OCI-LY1 (cell line): ENCODE measurements at regions not wholly inside any gene's neighbourhood (a gene's known extent, or its start where the extent isn't known, plus 50 kb on each side); places are given as distances from the start of the nearest gene placed in this dataset.

ENCODE experiments used
- H2AFZ ChIP-seq: fragments of 200-600 bp; sonication (generic), shearing (Covaris generic); 2 replicates; pipeline ENCODE4 v1.6.0; 2014; ENCODE audit warnings: antibody characterized with exemption, mild to moderate bottlenecking, low read length
- H3F3A ChIP-seq: fragments of 200-600 bp; sonication (generic), shearing (Covaris generic); 2 replicates; pipeline ENCODE4 v1.6.0; 2014; ENCODE audit warnings: mild to moderate bottlenecking, antibody characterized with exemption, low read length, moderate library complexity; ENCODE audit not compliant: insufficient read depth
- H3K27ac ChIP-seq: fragments of 200-600 bp; sonication (generic); 2 replicates; pipeline ENCODE4 v1.5.1; 2014; ENCODE audit warnings: low read length, mixed run types, mild to moderate bottlenecking, low read depth; ENCODE audit not compliant: poor library complexity, severe bottlenecking
- H3K27me3 ChIP-seq: fragments of 200-600 bp; sonication (generic); 2 replicates; pipeline ENCODE4 v1.6.0; 2014; ENCODE audit warnings: antibody characterized with exemption, mild to moderate bottlenecking, low read length, moderate library complexity; ENCODE audit not compliant: insufficient read depth
- H3K36me3 ChIP-seq: fragments of 200-600 bp; sonication (generic); 2 replicates; pipeline ENCODE4 v1.6.1; 2014; ENCODE audit warnings: mild to moderate bottlenecking, antibody characterized with exemption, low read length, moderate library complexity, mixed read lengths; ENCODE audit not compliant: insufficient read depth
- H3K4me1 ChIP-seq: fragments of 200-600 bp; sonication (generic); 2 replicates; pipeline ENCODE4 v1.5.1; 2014; ENCODE audit warnings: mild to moderate bottlenecking, low read length, moderate library complexity; ENCODE audit not compliant: insufficient read depth, severe bottlenecking
- H3K4me2 ChIP-seq: fragments of 200-600 bp; sonication (generic), shearing (Covaris generic); 2 replicates; pipeline ENCODE4 v1.6.1; 2014; ENCODE audit warnings: low read length
- H3K4me3 ChIP-seq: fragments of 200-600 bp; sonication (generic); 2 replicates; pipeline ENCODE4 v1.5.1; 2014; ENCODE audit warnings: low read length, low read depth, mild to moderate bottlenecking, mixed read lengths; ENCODE audit not compliant: poor library complexity, severe bottlenecking
- H3K79me2 ChIP-seq: fragments of 200-600 bp; shearing (Covaris generic); 2 replicates; pipeline ENCODE4 v1.6.1; 2016; ENCODE audit warnings: mixed run types, low read length, mixed read lengths; ENCODE audit not compliant: insufficient read depth
- H3K9ac ChIP-seq: fragments of 200-600 bp; sonication (generic), shearing (Covaris generic); 2 replicates; pipeline ENCODE4 v1.6.1; 2014; ENCODE audit warnings: mild to moderate bottlenecking, low read length, mixed read lengths
- H3K9me2 ChIP-seq: fragments of 200-600 bp; sonication (generic), shearing (Covaris generic); 2 replicates; pipeline ENCODE4 v1.6.1; 2014; ENCODE audit warnings: low read depth, mild to moderate bottlenecking, low read length, mixed read lengths
- H3K9me3 ChIP-seq: fragments of 200-600 bp; shearing (Covaris generic); 2 replicates; pipeline ENCODE4 v1.6.1; 2014; ENCODE audit warnings: low read length, mixed read lengths
- H4K20me1 ChIP-seq: fragments of 200-600 bp; sonication (generic), shearing (Covaris generic); 2 replicates; pipeline ENCODE4 v1.6.0; 2016; ENCODE audit warnings: mild to moderate bottlenecking, low read length; ENCODE audit not compliant: insufficient read depth
- CTCF ChIP-seq: fragments of 200-600 bp; sonication (generic), shearing (Covaris generic); IDR thresholded peaks from 2 replicates; pipeline ENCODE4 v1.5.1; 2017; ENCODE audit warnings: mild to moderate bottlenecking, antibody characterized with exemption, low read length, moderate library complexity, mixed read lengths
- EZH2 ChIP-seq: fragments of 200-600 bp; sonication (generic), shearing (Covaris generic); IDR thresholded peaks from 2 replicates; pipeline ENCODE4 v1.8.0; 2017; ENCODE audit warnings: borderline replicate concordance, mixed run types, mild to moderate bottlenecking, antibody characterized with exemption, low read length, moderate library complexity, mixed read lengths

- TF ChIP-seq EZH2 (no peak), CTCF (no peak)
- H3K36me3 ChIP-seq: no peaks in the 10 kb centered on the region
- H3K4me2 ChIP-seq: no peak overlapping the region
- H3F3A ChIP-seq: no peaks in the 10 kb centered on the region
- no peaks in the 10 kb centered on the region for H3K9me2 ChIP-seq
- no peak overlapping the region for H3K9ac ChIP-seq
- no peaks in the 10 kb centered on the region for H3K9me3 ChIP-seq
- H3K4me3 ChIP-seq: no peak overlapping the region
- no peak overlapping the region for H3K27ac ChIP-seq
- H3K27me3 ChIP-seq: no peaks in the 10 kb centered on the region
- no peaks in the 10 kb centered on the region for H3K4me1 ChIP-seq
- no peaks in the 10 kb centered on the region for H4K20me1 ChIP-seq
- H3K79me2 ChIP-seq: no peaks in the 10 kb centered on the region
- no peak overlapping the region for H2AFZ ChIP-seq
Measured at GRCh38 chr14:97452314-97452713, 655.1 kb downstream of the VRK1 start.

- Histone ChIP-seq H3K4me1 (no peaks in the 10 kb centered on the region), H3K9ac (no peak overlapping the region), H3K9me2 (no peaks in the 10 kb centered on the region), H2AFZ (no peak overlapping the region), H3K79me2 (no peaks in the 10 kb centered on the region), H3K4me2 (no peak overlapping the region), H3F3A (no peaks in the 10 kb centered on the region), H4K20me1 (no peaks in the 10 kb centered on the region), H3K27me3 (no peaks in the 10 kb centered on the region), H3K27ac (no peak overlapping the region), H3K4me3 (no peak overlapping the region), H3K9me3 (no peaks in the 10 kb centered on the region), H3K36me3 (no peaks in the 10 kb centered on the region)
- TF ChIP-seq EZH2 (no peak), CTCF (no peak)
Measured at GRCh38 chr14:97453991-97454390, 656.8 kb downstream of the VRK1 start.

- Histone ChIP-seq H3K4me1 (no peaks in the 10 kb centered on the region), H3K9me3 (no peaks in the 10 kb centered on the region), H3K36me3 (no peaks in the 10 kb centered on the region), H3K27me3 (no peaks in the 10 kb centered on the region), H3K4me3 (no peak overlapping the region), H3F3A (no peaks in the 10 kb centered on the region), H3K79me2 (no peaks in the 10 kb centered on the region), H3K9ac (no peak overlapping the region), H4K20me1 (no peaks in the 10 kb centered on the region), H2AFZ (no peak overlapping the region), H3K9me2 (no peaks in the 10 kb centered on the region), H3K27ac (no peak overlapping the region), H3K4me2 (no peak overlapping the region)
- TF ChIP-seq EZH2 (no peak), CTCF (no peak)
Measured at GRCh38 chr14:97456462-97456861, 659.3 kb downstream of the VRK1 start.
